RWPE1 (cell line): ENCODE measurements at regions not wholly inside any gene's neighbourhood (a gene's known extent, or its start where the extent isn't known, plus 50 kb on each side); places are given as distances from the start of the nearest gene placed in this dataset.

Source experiments
- CTCF ChIA-PET: fragments of 350-600 bp; sonication (Branson Sonifier 250); formaldehyde crosslinking; extraction: SDS; loops from one replicate; lab custom pipeline; 2021; lab: Yijun Ruan, JAX
- POLR2A ChIA-PET: fragments of 400-600 bp; formaldehyde crosslinking; extraction: SDS; loops from one replicate; lab custom pipeline; 2020; ENCODE audit warnings: antibody characterized with exemption; ENCODE audit not compliant: low non-redundant PET; lab: Yijun Ruan, JAX
- DNase-seq: peaks from one replicate; pipeline ENCODE4 v3.0.0; 2012; ENCODE audit warnings: low spot score
- H3K27ac ChIP-seq: fragments of 450-650 bp; 2 replicates; pipeline ENCODE4 v1.5.1; 2017
- CTCF ChIP-seq: fragments of 450-650 bp; conservative IDR thresholded peaks from 2 replicates; pipeline ENCODE4 v1.5.1; 2017; ENCODE audit warnings: low read depth, mild to moderate bottlenecking

DNA sequence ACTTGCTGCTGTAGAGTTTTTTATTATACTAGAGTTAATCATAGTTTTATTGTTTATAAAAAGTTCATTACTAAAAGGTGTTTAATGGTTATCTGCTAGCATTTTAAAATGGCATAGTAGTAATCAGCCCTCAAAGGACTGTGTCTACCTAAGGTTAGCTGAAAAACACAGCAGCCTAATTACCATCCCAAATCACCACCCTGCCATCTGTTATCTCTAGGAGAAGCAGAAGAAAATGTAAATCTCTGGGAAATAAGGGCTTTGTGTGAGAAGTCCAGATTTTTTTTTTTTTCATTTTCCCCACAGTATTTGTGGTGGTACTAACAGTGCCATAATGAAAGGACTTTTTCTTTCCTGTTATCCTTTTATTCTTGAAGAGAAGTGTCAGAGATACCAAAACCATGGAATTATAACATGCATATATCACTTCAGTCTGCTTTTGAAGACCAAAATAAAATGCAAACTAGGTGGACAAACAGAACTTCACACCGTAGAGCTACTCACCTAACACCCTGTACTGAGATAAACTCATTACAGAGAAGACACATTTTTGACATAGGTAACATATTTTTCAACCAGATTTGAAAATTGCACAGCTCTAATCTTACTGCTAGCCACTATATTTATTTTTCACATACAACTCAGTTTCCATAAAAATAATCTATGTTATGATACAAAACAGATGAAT is 876.2 kb downstream of the C12orf50 start:
- POLR2A ChIA-PET: no interaction called here
- H3K27ac ChIP-seq: no peak overlapping the region
- CTCF ChIA-PET: no interaction called here
- no peak for DNase-seq
- TF ChIP-seq CTCF: no peak

DNA sequence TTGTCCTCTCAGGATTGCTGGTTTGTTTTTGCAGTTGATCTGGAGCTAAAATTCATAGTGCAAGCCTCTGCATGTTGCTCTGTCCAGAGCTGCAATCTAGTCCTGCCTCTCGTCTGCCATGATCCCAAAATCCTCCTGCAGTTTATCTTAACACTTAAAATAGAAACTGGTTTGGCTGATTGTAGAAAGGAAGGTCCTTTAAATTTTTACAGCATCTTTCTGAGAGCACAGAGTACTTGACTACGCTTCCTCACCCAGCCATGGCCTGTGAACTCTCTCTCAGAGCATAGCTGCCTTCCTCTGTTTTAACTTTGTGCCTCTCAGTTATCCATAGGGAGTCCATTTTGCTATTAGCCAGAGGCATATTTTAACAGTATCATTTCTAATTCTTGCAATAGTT is 877.1 kb downstream of the C12orf50 start:
- ChIA-PET POLR2A (no interaction called here), CTCF (no interaction called here)
- no peak for TF ChIP-seq CTCF
- H3K27ac ChIP-seq: no peak overlapping the region
- no peak for DNase-seq

GRCh38 chr12:87150969-87151662 is 878.1 kb downstream of the C12orf50 start:
- POLR2A ChIA-PET: no interaction called here
- DNase-seq: no peak
- CTCF ChIA-PET: no interaction called here
- no peak overlapping the region; the same call in 1 of the 2 replicates for H3K27ac ChIP-seq
- TF ChIP-seq CTCF: no peak

DNA sequence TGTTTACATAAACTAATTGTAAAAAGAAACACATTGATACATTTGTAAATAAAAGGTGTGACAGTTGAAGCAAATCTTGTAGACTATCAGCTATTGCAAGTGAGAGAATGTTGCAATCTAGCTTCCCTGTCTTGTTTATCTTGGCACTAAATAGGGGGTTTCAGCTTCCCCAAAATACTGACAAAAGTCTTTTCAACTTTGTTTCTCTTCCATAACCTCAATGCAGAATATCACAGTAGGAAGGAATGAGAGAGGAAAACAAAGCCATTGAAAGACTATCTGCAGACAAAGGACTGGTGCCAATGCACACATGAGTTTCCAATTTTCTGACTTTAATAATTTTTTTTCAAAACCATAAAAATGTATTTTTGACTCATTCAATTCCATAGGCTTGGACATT is 886.2 kb upstream of the MGAT4C start:
- TF ChIP-seq CTCF: no peak
- CTCF ChIA-PET: no interaction called here
- no peak for DNase-seq
- no peak overlapping the region for H3K27ac ChIP-seq
- POLR2A ChIA-PET: no interaction called here

DNA sequence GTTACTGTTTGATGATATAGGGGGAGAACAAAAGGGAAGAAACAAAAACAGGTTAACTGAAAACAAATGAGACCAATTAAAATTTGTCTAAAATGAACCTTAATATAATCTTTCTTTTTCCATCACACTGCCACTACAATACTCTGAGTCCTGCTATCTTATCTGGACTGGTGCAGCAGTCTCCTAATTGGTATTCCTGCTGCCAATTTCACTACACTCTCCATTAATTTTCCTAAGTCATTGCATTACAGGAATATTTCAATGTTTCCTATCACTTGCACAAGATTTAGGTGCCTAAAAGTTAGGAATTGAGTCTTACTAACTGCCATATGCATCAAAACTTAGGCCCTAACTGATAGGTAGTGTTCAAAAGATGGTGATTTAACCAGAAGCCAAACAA is 884.9 kb upstream of the MGAT4C start:
- no peak overlapping the region for H3K27ac ChIP-seq
- TF ChIP-seq CTCF: no peak
- ChIA-PET POLR2A (no interaction called here), CTCF (no interaction called here)
- no peak for DNase-seq

DNA sequence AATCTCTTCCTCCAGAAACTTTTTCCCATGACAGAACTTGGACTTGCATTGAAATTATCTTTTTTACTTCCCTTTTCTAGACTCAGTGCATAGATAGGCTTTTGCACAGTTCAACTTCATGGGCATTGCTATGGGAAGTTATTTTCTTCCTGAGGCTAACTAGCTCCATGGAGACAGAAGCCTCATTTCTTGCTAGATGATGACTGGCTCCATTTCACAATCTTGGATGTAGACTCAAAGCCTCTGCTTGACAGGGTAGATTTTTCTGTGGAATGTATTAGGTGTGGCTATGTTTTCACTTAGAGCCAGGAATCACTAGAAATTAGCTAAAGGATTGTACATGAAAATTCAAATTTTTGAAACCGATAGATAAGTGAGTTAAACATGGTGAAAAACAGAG is 884.1 kb upstream of the MGAT4C start:
- DNase-seq: peak; percentile 8
- ChIA-PET CTCF (interaction anchor here (0.6 kb wide), 1 partner anchor 85 kb away, joined by 4 read pairs; no protein-coding TSS in a partner anchor), POLR2A (no interaction called here)
- no peak overlapping the region for H3K27ac ChIP-seq
- no peak for TF ChIP-seq CTCF
